ENCODE measurements at regions not wholly inside any gene's neighbourhood (a gene's known extent, or its start where the extent isn't known, plus 50 kb on each side); places are given as distances from the start of the nearest gene placed in this dataset.

GRCh38 chr2:5959836-5960820, 267.9 kb downstream of the SOX11 start:
- DNase-seq, result no peak
- Mint-ChIP-seq H3K9me3 (no peaks in the 10 kb centered on the region), H3K4me3 (no peak overlapping the region), H3K36me3 (ENCODE audit: low read depth) (no peaks in the 10 kb centered on the region), H3K27ac (no peak overlapping the region), H3K4me1 (no peaks in the 10 kb centered on the region), H3K27me3 (no peaks in the 10 kb centered on the region)
- CTCF ChIA-PET, result no interaction called here
- POLR2A ChIA-PET, result no interaction called here

- Mint-ChIP-seq H3K27ac (no peak overlapping the region), H3K4me3 (no peak overlapping the region), H3K9me3 (no peaks in the 10 kb centered on the region), H3K36me3 (ENCODE audit: low read depth) (no peaks in the 10 kb centered on the region), H3K4me1 (no peaks in the 10 kb centered on the region), H3K27me3 (no peaks in the 10 kb centered on the region)
- no peak for DNase-seq
- POLR2A ChIA-PET, result no interaction called here
- CTCF ChIA-PET, result no interaction called here
Observed at GRCh38 chr2:5967506-5967905, 275.3 kb downstream of the SOX11 start.

- Mint-ChIP-seq H3K9me3 (no peaks in the 10 kb centered on the region), H3K27me3 (no peaks in the 10 kb centered on the region), H3K4me1 (no peaks in the 10 kb centered on the region), H3K4me3 (no peak overlapping the region), H3K36me3 (ENCODE audit: low read depth) (no peaks in the 10 kb centered on the region), H3K27ac (no peak overlapping the region)
- ChIA-PET POLR2A (no interaction called here), CTCF (no interaction called here)
- DNase-seq, result no peak
Observed at GRCh38 chr2:5969303-5969702, 277.1 kb downstream of the SOX11 start.

GRCh38 chr2:5970347-5970746, 278.2 kb downstream of the SOX11 start:
- Mint-ChIP-seq H3K36me3 (ENCODE audit: low read depth) (no peaks in the 10 kb centered on the region), H3K27me3 (no peaks in the 10 kb centered on the region), H3K9me3 (no peaks in the 10 kb centered on the region), H3K4me1 (no peaks in the 10 kb centered on the region), H3K4me3 (no peak overlapping the region), H3K27ac (no peak overlapping the region)
- DNase-seq, result no peak
- ChIA-PET CTCF (no interaction called here), POLR2A (no interaction called here)

GRCh38 chr2:5974477-5974876, 282.3 kb downstream of the SOX11 start:
- H3K27me3 Mint-ChIP-seq, result no peaks in the 10 kb centered on the region
- ChIA-PET CTCF (no interaction called here), POLR2A (no interaction called here)
- no peaks in the 10 kb centered on the region for H3K4me1 Mint-ChIP-seq
- H3K4me3 Mint-ChIP-seq, result no peak overlapping the region
- H3K27ac Mint-ChIP-seq, result no peak overlapping the region
- no peak for DNase-seq
- H3K36me3 Mint-ChIP-seq (ENCODE audit: low read depth), result no peaks in the 10 kb centered on the region
- no peaks in the 10 kb centered on the region for H3K9me3 Mint-ChIP-seq

- POLR2A ChIA-PET, result no interaction called here
- Mint-ChIP-seq H3K4me1 (no peaks in the 10 kb centered on the region), H3K27me3 (no peaks in the 10 kb centered on the region), H3K9me3 (no peaks in the 10 kb centered on the region), H3K4me3 (no peak overlapping the region), H3K27ac (no peak overlapping the region), H3K36me3 (ENCODE audit: low read depth) (no peaks in the 10 kb centered on the region)
- DNase-seq, result no peak
- CTCF ChIA-PET, result no interaction called here
Observed at GRCh38 chr2:5975401-5975800, 283.2 kb downstream of the SOX11 start.

- Mint-ChIP-seq H3K9me3 (no peaks in the 10 kb centered on the region), H3K4me3 (no peak overlapping the region), H3K4me1 (no peaks in the 10 kb centered on the region), H3K27me3 (no peaks in the 10 kb centered on the region), H3K27ac (no peak overlapping the region), H3K36me3 (ENCODE audit: low read depth) (no peaks in the 10 kb centered on the region)
- ChIA-PET POLR2A (no interaction called here), CTCF (no interaction called here)
- no peak for DNase-seq
Observed at GRCh38 chr2:5976531-5977065, 284.4 kb downstream of the SOX11 start.

- no peaks in the 10 kb centered on the region for H3K9me3 Mint-ChIP-seq
- H3K36me3 Mint-ChIP-seq (ENCODE audit: low read depth), result no peaks in the 10 kb centered on the region
- H3K27me3 Mint-ChIP-seq, result no peaks in the 10 kb centered on the region
- DNase-seq, result no peak
- H3K4me3 Mint-ChIP-seq, result no peak overlapping the region
- H3K27ac Mint-ChIP-seq, result no peak overlapping the region
- CTCF ChIA-PET, result no interaction called here
- POLR2A ChIA-PET, result no interaction called here
- H3K4me1 Mint-ChIP-seq, result no peaks in the 10 kb centered on the region
Observed at GRCh38 chr2:5977477-5977876, 285.3 kb downstream of the SOX11 start.

GRCh38 chr2:5978131-5978751, 286.1 kb downstream of the SOX11 start:
- Mint-ChIP-seq H3K27ac (no peak overlapping the region), H3K27me3 (no peaks in the 10 kb centered on the region), H3K4me1 (no peaks in the 10 kb centered on the region), H3K36me3 (ENCODE audit: low read depth) (no peaks in the 10 kb centered on the region), H3K4me3 (no peak overlapping the region), H3K9me3 (no peaks in the 10 kb centered on the region)
- CTCF ChIA-PET, result no interaction called here
- no peak for DNase-seq
- POLR2A ChIA-PET, result no interaction called here

GRCh38 chr2:5980450-5981190, 288.4 kb downstream of the SOX11 start:
- no peak overlapping the region for H3K4me3 Mint-ChIP-seq
- POLR2A ChIA-PET, result no interaction called here
- DNase-seq, result no peak
- H3K9me3 Mint-ChIP-seq, result no peaks in the 10 kb centered on the region
- no peaks in the 10 kb centered on the region for H3K4me1 Mint-ChIP-seq
- H3K27ac Mint-ChIP-seq, result no peak overlapping the region
- H3K27me3 Mint-ChIP-seq, result no peaks in the 10 kb centered on the region
- CTCF ChIA-PET, result no interaction called here
- no peaks in the 10 kb centered on the region for H3K36me3 Mint-ChIP-seq (ENCODE audit: low read depth)

GRCh38 chr2:5982193-5982902, 290.2 kb downstream of the SOX11 start:
- CTCF ChIA-PET, result no interaction called here
- Mint-ChIP-seq H3K27ac (no peak overlapping the region), H3K4me1 (no peaks in the 10 kb centered on the region)

GRCh38 chr2:5982903-5983265, 290.7 kb downstream of the SOX11 start:
- Mint-ChIP-seq H3K36me3 (ENCODE audit: low read depth) (no peaks in the 10 kb centered on the region), H3K27ac (no peak overlapping the region), H3K27me3 (no peaks in the 10 kb centered on the region), H3K4me3 (no peak overlapping the region), H3K4me1 (no peaks in the 10 kb centered on the region), H3K9me3 (no peaks in the 10 kb centered on the region)
- ChIA-PET CTCF (no interaction called here), POLR2A (no interaction called here)
- DNase-seq, result no peak

More at GRCh38 chr2:5982193-5982902, 290.2 kb downstream of the SOX11 start:
- H3K4me3 Mint-ChIP-seq, result no peak overlapping the region
- POLR2A ChIA-PET, result no interaction called here
- no peaks in the 10 kb centered on the region for H3K27me3 Mint-ChIP-seq
- H3K9me3 Mint-ChIP-seq, result no peaks in the 10 kb centered on the region
- no peaks in the 10 kb centered on the region for H3K36me3 Mint-ChIP-seq (ENCODE audit: low read depth)
- DNase-seq, result no peak
